22Rv1 (cell line): ENCODE measurements at regions not wholly inside any gene's neighbourhood (a gene's known extent, or its start where the extent isn't known, plus 50 kb on each side); places are given as distances from the start of the nearest gene placed in this dataset.

ENCODE experiments used
- H3K27ac ChIP-seq: fragments of 450-650 bp; 2 replicates; pipeline ENCODE4 v1.5.1; 2017
- ZFX ChIP-seq: fragments of 450-650 bp; IDR thresholded peaks from 2 replicates; pipeline ENCODE4 v1.6.1; 2017; ENCODE audit warnings: antibody characterized with exemption, borderline replicate concordance
- TF ChIP-seq, protein P1 (sequence below): fragments of 450-650 bp; IDR thresholded peaks from 2 replicates; pipeline ENCODE4 v1.5.1; 2017; ENCODE audit warnings: mild to moderate bottlenecking

DNA sequence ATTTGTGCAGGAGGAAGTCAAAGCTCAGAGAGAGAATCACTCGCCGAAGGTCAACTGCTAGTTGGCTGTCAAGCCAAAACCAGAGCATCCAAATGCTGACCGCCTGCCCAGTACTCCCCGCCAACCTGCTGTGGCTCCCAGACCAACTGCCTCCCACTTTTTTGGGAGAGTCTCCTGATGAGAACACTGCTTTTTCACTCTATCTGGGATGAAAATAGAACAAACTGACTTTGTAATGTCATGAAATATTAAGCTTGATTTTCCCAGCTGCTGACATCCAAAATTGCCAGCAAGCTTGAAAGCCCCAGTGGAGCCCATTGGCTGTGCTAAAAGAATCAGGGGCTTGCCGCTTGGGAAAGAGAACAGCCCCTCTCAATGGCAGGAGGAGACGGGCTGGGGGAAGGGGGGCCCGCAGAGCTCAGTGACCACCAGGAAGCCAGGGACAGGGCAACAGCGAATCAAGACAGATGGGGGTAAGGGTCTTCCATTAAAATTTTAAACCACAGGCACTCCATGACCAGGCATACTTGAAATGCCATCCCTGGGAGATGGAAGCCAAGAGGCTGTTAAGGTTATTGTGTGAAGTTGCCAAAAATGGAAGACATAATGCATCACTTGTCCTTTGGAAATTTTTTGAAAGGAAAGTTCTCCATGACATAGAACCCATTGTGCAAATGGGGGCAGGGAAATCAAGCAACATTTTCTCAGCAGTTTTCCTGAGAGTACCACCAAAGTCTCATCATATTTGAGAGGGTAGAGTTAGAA, 125.7 kb upstream of the CDH5 start:
- TF ChIP-seq, protein P1, sequence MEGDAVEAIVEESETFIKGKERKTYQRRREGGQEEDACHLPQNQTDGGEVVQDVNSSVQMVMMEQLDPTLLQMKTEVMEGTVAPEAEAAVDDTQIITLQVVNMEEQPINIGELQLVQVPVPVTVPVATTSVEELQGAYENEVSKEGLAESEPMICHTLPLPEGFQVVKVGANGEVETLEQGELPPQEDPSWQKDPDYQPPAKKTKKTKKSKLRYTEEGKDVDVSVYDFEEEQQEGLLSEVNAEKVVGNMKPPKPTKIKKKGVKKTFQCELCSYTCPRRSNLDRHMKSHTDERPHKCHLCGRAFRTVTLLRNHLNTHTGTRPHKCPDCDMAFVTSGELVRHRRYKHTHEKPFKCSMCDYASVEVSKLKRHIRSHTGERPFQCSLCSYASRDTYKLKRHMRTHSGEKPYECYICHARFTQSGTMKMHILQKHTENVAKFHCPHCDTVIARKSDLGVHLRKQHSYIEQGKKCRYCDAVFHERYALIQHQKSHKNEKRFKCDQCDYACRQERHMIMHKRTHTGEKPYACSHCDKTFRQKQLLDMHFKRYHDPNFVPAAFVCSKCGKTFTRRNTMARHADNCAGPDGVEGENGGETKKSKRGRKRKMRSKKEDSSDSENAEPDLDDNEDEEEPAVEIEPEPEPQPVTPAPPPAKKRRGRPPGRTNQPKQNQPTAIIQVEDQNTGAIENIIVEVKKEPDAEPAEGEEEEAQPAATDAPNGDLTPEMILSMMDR: no peak
- TF ChIP-seq ZFX: no peak
- no peak overlapping the region for H3K27ac ChIP-seq

GRCh38 chr16:66240088-66240487, 126.4 kb upstream of the CDH5 start:
- H3K27ac ChIP-seq: no peak overlapping the region
- TF ChIP-seq, protein P1: no peak
- no peak for TF ChIP-seq ZFX

DNA sequence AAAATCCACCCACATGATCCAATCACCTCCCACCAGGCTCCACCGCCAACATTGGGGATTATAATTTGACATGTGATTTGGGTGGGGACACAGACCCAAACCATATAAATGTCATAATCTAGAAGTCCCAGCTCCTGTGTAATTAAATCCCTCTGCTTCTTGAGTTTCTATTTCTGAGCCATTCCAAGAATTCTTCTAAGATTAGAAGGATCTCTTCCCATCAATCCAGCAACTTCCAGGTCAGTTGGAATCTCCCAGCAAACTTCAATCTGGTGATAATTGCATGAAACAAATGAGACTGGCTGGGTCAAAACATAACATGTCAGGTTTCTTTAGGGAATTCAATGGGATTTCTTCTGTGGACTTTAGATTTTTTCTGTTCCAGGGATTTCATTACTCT, 127.8 kb upstream of the CDH5 start:
- no peak overlapping the region for H3K27ac ChIP-seq
- TF ChIP-seq, protein P1: no peak
- no peak for TF ChIP-seq ZFX

GRCh38 chr16:66236301-66236700, 130.2 kb upstream of the CDH5 start:
- H3K27ac ChIP-seq: no peak overlapping the region
- no peak for TF ChIP-seq ZFX
- TF ChIP-seq, protein P1: no peak

GRCh38 chr16:66231452-66232160, 134.9 kb upstream of the CDH5 start:
- H3K27ac ChIP-seq: no peak overlapping the region

GRCh38 chr16:66229651-66230050, 136.8 kb upstream of the CDH5 start:
- no peak overlapping the region for H3K27ac ChIP-seq
- TF ChIP-seq, protein P1: no peak
- TF ChIP-seq ZFX: no peak

More at GRCh38 chr16:66231452-66232160, 134.9 kb upstream of the CDH5 start:
- TF ChIP-seq ZFX: no peak
- TF ChIP-seq, protein P1: no peak

DNA sequence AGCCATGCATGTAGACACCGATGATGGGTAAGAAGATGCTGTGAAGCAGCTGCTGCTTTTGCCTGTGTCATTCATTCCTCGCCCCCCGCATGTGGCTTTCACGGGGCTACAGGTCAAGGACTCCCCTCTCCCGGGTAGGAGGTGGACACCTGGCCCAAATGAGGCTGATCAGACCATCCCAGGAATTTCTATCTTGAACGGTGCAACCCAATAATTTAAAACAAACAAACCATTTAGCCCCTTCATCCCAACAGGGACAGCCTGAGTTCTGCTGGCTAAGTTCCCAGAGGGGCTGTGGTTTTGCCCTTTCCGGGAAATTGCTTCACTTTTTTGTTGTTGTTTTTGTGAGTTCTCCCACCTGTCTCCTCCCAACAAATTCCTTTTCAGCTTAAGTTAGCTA, 137.7 kb upstream of the CDH5 start:
- H3K27ac ChIP-seq: no peak overlapping the region
- TF ChIP-seq, protein P1: no peak
- TF ChIP-seq ZFX: no peak
